ENCODE measurements at regions not wholly inside any gene's neighbourhood (a gene's known extent, or its start where the extent isn't known, plus 50 kb on each side); places are given as distances from the start of the nearest gene placed in this dataset.
A peak's percentile ranks its signal among the peaks of the same experiment; 100 is the strongest.

GRCh38 chr6:126913651-126914050 is 204.8 kb upstream of the RSPO3 start:
- H3K27me3 ChIP-seq (ENCODE audit: control insufficient read depth, insufficient read depth, low read length): no peaks in the 10 kb centered on the region
- DNase-seq (ENCODE audit: low read depth in 4 of 6, low spot score in 6 of 6): peak in 1 of 6 donors; percentile 10
- no CpG with 5 or more reads among the region's 1 CpG for WGBS (ENCODE audit: insufficient coverage)

GRCh38 chr6:126914172-126914571 is 204.3 kb upstream of the RSPO3 start:
- H3K27me3 ChIP-seq (ENCODE audit: control insufficient read depth, insufficient read depth, low read length): no peaks in the 10 kb centered on the region
- H3K9me3 ChIP-seq (ENCODE audit: control insufficient read depth, insufficient read depth, low read length): no peaks in the 10 kb centered on the region
- WGBS (ENCODE audit: insufficient coverage): 80% methylated on average over 1 of the region's 2 CpGs
- no peak overlapping the region for H3K4me3 ChIP-seq (ENCODE audit: low read depth, low read length)
- peak in 2 of 6 donors; percentile 9 to 34 for DNase-seq (ENCODE audit: low read depth in 4 of 6, low spot score in 6 of 6)
- H3K36me3 ChIP-seq (ENCODE audit: control insufficient read depth, insufficient read depth, low read length): no peaks in the 10 kb centered on the region
- H3K27ac ChIP-seq (ENCODE audit: low read depth, low read length): no peak overlapping the region
- no peaks in the 10 kb centered on the region for H3K4me1 ChIP-seq (ENCODE audit: control insufficient read depth, insufficient read depth, low read length)

More at GRCh38 chr6:126913651-126914050, 204.8 kb upstream of the RSPO3 start:
- Histone ChIP-seq H3K9me3 (ENCODE audit: control insufficient read depth, insufficient read depth, low read length) (no peaks in the 10 kb centered on the region), H3K36me3 (ENCODE audit: control insufficient read depth, insufficient read depth, low read length) (no peaks in the 10 kb centered on the region), H3K27ac (ENCODE audit: low read depth, low read length) (no peak overlapping the region), H3K4me1 (ENCODE audit: control insufficient read depth, insufficient read depth, low read length) (no peaks in the 10 kb centered on the region), H3K4me3 (ENCODE audit: low read depth, low read length) (no peak overlapping the region)

GRCh38 chr6:126914801-126915200 is 203.7 kb upstream of the RSPO3 start:
- peak in 1 of 6 donors; percentile 60 for DNase-seq (ENCODE audit: low read depth in 4 of 6, low spot score in 6 of 6)
- Histone ChIP-seq H3K4me3 (ENCODE audit: low read depth, low read length) (no peak overlapping the region), H3K4me1 (ENCODE audit: control insufficient read depth, insufficient read depth, low read length) (no peaks in the 10 kb centered on the region), H3K27ac (ENCODE audit: low read depth, low read length) (no peak overlapping the region), H3K27me3 (ENCODE audit: control insufficient read depth, insufficient read depth, low read length) (no peaks in the 10 kb centered on the region), H3K36me3 (ENCODE audit: control insufficient read depth, insufficient read depth, low read length) (no peaks in the 10 kb centered on the region), H3K9me3 (ENCODE audit: control insufficient read depth, insufficient read depth, low read length) (no peaks in the 10 kb centered on the region)

- Histone ChIP-seq H3K9me3 (ENCODE audit: control insufficient read depth, insufficient read depth, low read length) (no peaks in the 10 kb centered on the region), H3K4me3 (ENCODE audit: low read depth, low read length) (no peak overlapping the region), H3K36me3 (ENCODE audit: control insufficient read depth, insufficient read depth, low read length) (no peaks in the 10 kb centered on the region), H3K27ac (ENCODE audit: low read depth, low read length) (no peak overlapping the region), H3K4me1 (ENCODE audit: control insufficient read depth, insufficient read depth, low read length) (no peaks in the 10 kb centered on the region), H3K27me3 (ENCODE audit: control insufficient read depth, insufficient read depth, low read length) (no peaks in the 10 kb centered on the region)
- no CpG with 5 or more reads among the region's 1 CpG for WGBS (ENCODE audit: insufficient coverage)
- DNase-seq (ENCODE audit: low read depth in 4 of 6, low spot score in 6 of 6): no peak
Observed at GRCh38 chr6:126919947-126920346, 198.5 kb upstream of the RSPO3 start.

- no peak for DNase-seq (ENCODE audit: low read depth in 4 of 6, low spot score in 6 of 6)
- no peaks in the 10 kb centered on the region for H3K36me3 ChIP-seq (ENCODE audit: control insufficient read depth, insufficient read depth, low read length)
- H3K4me1 ChIP-seq (ENCODE audit: control insufficient read depth, insufficient read depth, low read length): no peaks in the 10 kb centered on the region
- no peak overlapping the region for H3K27ac ChIP-seq (ENCODE audit: low read depth, low read length)
- H3K27me3 ChIP-seq (ENCODE audit: control insufficient read depth, insufficient read depth, low read length): no peaks in the 10 kb centered on the region
- WGBS (ENCODE audit: insufficient coverage): no CpG with 5 or more reads among the region's 2 CpGs
- H3K9me3 ChIP-seq (ENCODE audit: control insufficient read depth, insufficient read depth, low read length): no peaks in the 10 kb centered on the region
- H3K4me3 ChIP-seq (ENCODE audit: low read depth, low read length): no peak overlapping the region
Observed at GRCh38 chr6:126923807-126924206, 194.7 kb upstream of the RSPO3 start.

GRCh38 chr6:126926926-126927325 is 191.5 kb upstream of the RSPO3 start:
- WGBS (ENCODE audit: insufficient coverage): no CpG with 5 or more reads among the region's 3 CpGs
- H3K4me3 ChIP-seq (ENCODE audit: low read depth, low read length): no peak overlapping the region
- H3K27me3 ChIP-seq (ENCODE audit: control insufficient read depth, insufficient read depth, low read length): no peaks in the 10 kb centered on the region
- no peaks in the 10 kb centered on the region for H3K36me3 ChIP-seq (ENCODE audit: control insufficient read depth, insufficient read depth, low read length)
- H3K27ac ChIP-seq (ENCODE audit: low read depth, low read length): no peak overlapping the region
- no peaks in the 10 kb centered on the region for H3K4me1 ChIP-seq (ENCODE audit: control insufficient read depth, insufficient read depth, low read length)
- H3K9me3 ChIP-seq (ENCODE audit: control insufficient read depth, insufficient read depth, low read length): no peaks in the 10 kb centered on the region
- DNase-seq (ENCODE audit: low read depth in 4 of 6, low spot score in 6 of 6): no peak

- no peaks in the 10 kb centered on the region for H3K9me3 ChIP-seq (ENCODE audit: control insufficient read depth, insufficient read depth, low read length)
- H3K4me3 ChIP-seq (ENCODE audit: low read depth, low read length): no peak overlapping the region
- H3K36me3 ChIP-seq (ENCODE audit: control insufficient read depth, insufficient read depth, low read length): no peaks in the 10 kb centered on the region
- no peaks in the 10 kb centered on the region for H3K4me1 ChIP-seq (ENCODE audit: control insufficient read depth, insufficient read depth, low read length)
- 100% methylated on average over 1 of the region's 4 CpGs for WGBS (ENCODE audit: insufficient coverage)
- no peak overlapping the region for H3K27ac ChIP-seq (ENCODE audit: low read depth, low read length)
- H3K27me3 ChIP-seq (ENCODE audit: control insufficient read depth, insufficient read depth, low read length): no peaks in the 10 kb centered on the region
- DNase-seq (ENCODE audit: low read depth in 4 of 6, low spot score in 6 of 6): no peak
Observed at GRCh38 chr6:126927841-126928240, 190.6 kb upstream of the RSPO3 start.

- DNase-seq (ENCODE audit: low read depth in 4 of 6, low spot score in 6 of 6): no peak
- Histone ChIP-seq H3K9me3 (ENCODE audit: control insufficient read depth, insufficient read depth, low read length) (no peaks in the 10 kb centered on the region), H3K27ac (ENCODE audit: low read depth, low read length) (no peak overlapping the region), H3K27me3 (ENCODE audit: control insufficient read depth, insufficient read depth, low read length) (no peaks in the 10 kb centered on the region), H3K4me3 (ENCODE audit: low read depth, low read length) (no peak overlapping the region), H3K4me1 (ENCODE audit: control insufficient read depth, insufficient read depth, low read length) (no peaks in the 10 kb centered on the region), H3K36me3 (ENCODE audit: control insufficient read depth, insufficient read depth, low read length) (no peaks in the 10 kb centered on the region)
Observed at GRCh38 chr6:126937426-126937825, 181.0 kb upstream of the RSPO3 start.

- H3K9me3 ChIP-seq (ENCODE audit: control insufficient read depth, insufficient read depth, low read length): no peaks in the 10 kb centered on the region
- H3K4me1 ChIP-seq (ENCODE audit: control insufficient read depth, insufficient read depth, low read length): no peaks in the 10 kb centered on the region
- no CpG with 5 or more reads among the region's 3 CpGs for whole genome bisulfite sequencing (ENCODE audit: insufficient coverage)
- H3K27ac ChIP-seq (ENCODE audit: low read depth, low read length): no peak overlapping the region
- H3K27me3 ChIP-seq (ENCODE audit: control insufficient read depth, insufficient read depth, low read length): no peaks in the 10 kb centered on the region
- no peak overlapping the region for H3K4me3 ChIP-seq (ENCODE audit: low read depth, low read length)
- DNase-seq (ENCODE audit: low read depth in 4 of 6, low spot score in 6 of 6): no peak
- no peaks in the 10 kb centered on the region for H3K36me3 ChIP-seq (ENCODE audit: control insufficient read depth, insufficient read depth, low read length)
Observed at GRCh38 chr6:126939784-126940183, 178.7 kb upstream of the RSPO3 start.

GRCh38 chr6:126941751-126942150 is 176.7 kb upstream of the RSPO3 start:
- Histone ChIP-seq H3K4me3 (ENCODE audit: low read depth, low read length) (no peak overlapping the region), H3K4me1 (ENCODE audit: control insufficient read depth, insufficient read depth, low read length) (no peaks in the 10 kb centered on the region), H3K27me3 (ENCODE audit: control insufficient read depth, insufficient read depth, low read length) (no peaks in the 10 kb centered on the region), H3K36me3 (ENCODE audit: control insufficient read depth, insufficient read depth, low read length) (no peaks in the 10 kb centered on the region), H3K9me3 (ENCODE audit: control insufficient read depth, insufficient read depth, low read length) (no peaks in the 10 kb centered on the region), H3K27ac (ENCODE audit: low read depth, low read length) (no peak overlapping the region)
- no CpG with 5 or more reads among the region's 1 CpG for WGBS (ENCODE audit: insufficient coverage)
- DNase-seq (ENCODE audit: low read depth in 4 of 6, low spot score in 6 of 6): no peak
